ENCODE measurements at regions not wholly inside any gene's neighbourhood (a gene's known extent, or its start where the extent isn't known, plus 50 kb on each side); places are given as distances from the start of the nearest gene placed in this dataset.
"Not testable (repeated sequence)": the region's sequence is repeated elsewhere in the genome, so short reads cannot be mapped to it uniquely, and the experiment has no call there.

DNA sequence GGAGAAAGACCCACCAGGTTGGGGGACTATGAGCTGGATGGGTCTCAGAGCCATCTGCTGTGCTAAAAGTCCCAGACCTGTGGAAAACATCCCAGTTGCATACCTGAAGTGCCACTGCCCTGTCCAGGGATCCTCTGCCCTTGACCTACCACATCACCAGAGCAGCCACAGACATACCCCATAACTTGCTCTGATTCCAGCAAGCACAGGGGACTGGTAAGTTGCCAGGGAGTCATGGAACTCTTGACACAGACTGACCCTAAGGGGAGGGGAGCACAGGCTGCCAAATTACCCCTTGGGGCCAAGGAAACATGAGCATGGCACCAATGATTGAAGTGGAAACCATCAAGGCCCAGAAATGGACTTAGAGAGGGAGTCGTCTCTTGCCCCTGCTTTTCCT is 1335.1 kb upstream of the ALCAM start:
- Histone ChIP-seq H3K27me3 (no peaks in the 10 kb centered on the region), H3K4me1 (no peaks in the 10 kb centered on the region), H3K9me3 (peaks cover 0 to 13% (median 0%) of the 10 kb centered on the region in 3 donors), H3K27ac (no peak overlapping the region), H3K4me3 (no peak overlapping the region), H3K36me3 (no peaks in the 10 kb centered on the region)
- intact Hi-C loops (cut with DNase I), result no loop called here
- no peak for DNase-seq
- TF ChIP-seq POLR2A (IDR thresholded peaks at IDR 0.05), result no peak
- TF ChIP-seq, protein P1, sequence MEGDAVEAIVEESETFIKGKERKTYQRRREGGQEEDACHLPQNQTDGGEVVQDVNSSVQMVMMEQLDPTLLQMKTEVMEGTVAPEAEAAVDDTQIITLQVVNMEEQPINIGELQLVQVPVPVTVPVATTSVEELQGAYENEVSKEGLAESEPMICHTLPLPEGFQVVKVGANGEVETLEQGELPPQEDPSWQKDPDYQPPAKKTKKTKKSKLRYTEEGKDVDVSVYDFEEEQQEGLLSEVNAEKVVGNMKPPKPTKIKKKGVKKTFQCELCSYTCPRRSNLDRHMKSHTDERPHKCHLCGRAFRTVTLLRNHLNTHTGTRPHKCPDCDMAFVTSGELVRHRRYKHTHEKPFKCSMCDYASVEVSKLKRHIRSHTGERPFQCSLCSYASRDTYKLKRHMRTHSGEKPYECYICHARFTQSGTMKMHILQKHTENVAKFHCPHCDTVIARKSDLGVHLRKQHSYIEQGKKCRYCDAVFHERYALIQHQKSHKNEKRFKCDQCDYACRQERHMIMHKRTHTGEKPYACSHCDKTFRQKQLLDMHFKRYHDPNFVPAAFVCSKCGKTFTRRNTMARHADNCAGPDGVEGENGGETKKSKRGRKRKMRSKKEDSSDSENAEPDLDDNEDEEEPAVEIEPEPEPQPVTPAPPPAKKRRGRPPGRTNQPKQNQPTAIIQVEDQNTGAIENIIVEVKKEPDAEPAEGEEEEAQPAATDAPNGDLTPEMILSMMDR (IDR thresholded peaks at IDR 0.05), result no peak
- WGBS, 2 donors, result 88% methylated on average over 1 of the region's 1 CpG; no CpG with 5 or more reads in 1 of the 2 donors

GRCh38 chr3:104032283-104032682 is 1334.4 kb upstream of the ALCAM start:
- H3K27ac ChIP-seq, result no peak overlapping the region

DNA sequence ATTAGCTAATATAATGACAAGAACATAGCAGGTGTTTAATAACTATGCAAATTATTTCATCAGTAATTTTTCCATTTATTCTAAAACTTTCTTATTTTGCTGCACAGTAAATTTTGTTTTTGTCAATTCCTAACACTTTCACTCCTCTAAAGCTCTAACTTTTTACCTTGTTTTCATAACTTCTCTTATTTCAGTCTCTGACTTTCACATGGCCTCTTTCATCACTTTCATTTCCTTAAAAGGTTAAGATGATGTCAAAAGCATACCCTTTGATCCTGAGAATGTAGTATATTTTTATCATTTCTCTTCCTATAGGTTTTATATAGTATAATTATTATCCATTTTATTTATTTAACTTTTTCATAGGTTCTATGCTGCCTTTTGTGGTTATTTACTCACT is 1325.8 kb upstream of the ALCAM start:
- no peaks in the 10 kb centered on the region for H3K27me3 ChIP-seq
- TF ChIP-seq, protein P1 (IDR thresholded peaks at IDR 0.05), result no peak
- no peak for TF ChIP-seq POLR2A (IDR thresholded peaks at IDR 0.05)
- no peak for DNase-seq
- no peaks in the 10 kb centered on the region for H3K36me3 ChIP-seq
- intact Hi-C loops (cut with DNase I), result no loop called here
- no peak overlapping the region for H3K27ac ChIP-seq
- no peaks in the 10 kb centered on the region for H3K4me1 ChIP-seq
- no peak overlapping the region for H3K4me3 ChIP-seq
- H3K9me3 ChIP-seq, result no peaks in the 10 kb centered on the region

More at GRCh38 chr3:104032283-104032682, 1334.4 kb upstream of the ALCAM start:
- Histone ChIP-seq H3K27me3 (no peaks in the 10 kb centered on the region), H3K9me3 (peaks cover 0 to 13% (median 0%) of the 10 kb centered on the region in 3 donors), H3K4me1 (no peaks in the 10 kb centered on the region), H3K36me3 (no peaks in the 10 kb centered on the region), H3K4me3 (no peak overlapping the region)
- no peak for DNase-seq
- no peak for TF ChIP-seq POLR2A (IDR thresholded peaks at IDR 0.05)
- TF ChIP-seq, protein P1 (IDR thresholded peaks at IDR 0.05), result no peak
- intact Hi-C loops (cut with DNase I), result no loop called here

GRCh38 chr3:104043001-104043543 is 1323.6 kb upstream of the ALCAM start:
- H3K27me3 ChIP-seq, H3K4me3 ChIP-seq: not testable (repeated sequence)

GRCh38 chr3:104044002-104044401 is 1322.7 kb upstream of the ALCAM start:
- Histone ChIP-seq H3K36me3 (no peaks in the 10 kb centered on the region), H3K4me1 (no peaks in the 10 kb centered on the region), H3K4me3 (no peak overlapping the region), H3K27me3 (no peaks in the 10 kb centered on the region), H3K9me3 (no peaks in the 10 kb centered on the region), H3K27ac (no peak overlapping the region)
- intact Hi-C loops (cut with DNase I), result no loop called here
- TF ChIP-seq POLR2A (IDR thresholded peaks at IDR 0.05), result no peak
- TF ChIP-seq, protein P1 (IDR thresholded peaks at IDR 0.05), result no peak
- DNase-seq, result no peak
- 76 to 81% methylated on average over 1 of the region's 1 CpG for WGBS, 2 donors

More at GRCh38 chr3:104043001-104043543, 1323.6 kb upstream of the ALCAM start:
- H3K4me1 ChIP-seq; H3K9me3 ChIP-seq; H3K27ac ChIP-seq; DNase-seq; intact Hi-C loops (cut with DNase I); H3K36me3 ChIP-seq: not testable (repeated sequence)
- WGBS, 2 donors, result 64 to 74% methylated on average over 5 of the region's 5 CpGs

GRCh38 chr3:104066658-104067057 is 1300.1 kb upstream of the ALCAM start:
- no peak for DNase-seq
- H3K27ac ChIP-seq, result no peak overlapping the region
- TF ChIP-seq, protein P1 (IDR thresholded peaks at IDR 0.05), result no peak
- TF ChIP-seq POLR2A (IDR thresholded peaks at IDR 0.05), result no peak
- H3K4me3 ChIP-seq, result no peak overlapping the region
- intact Hi-C loops (cut with DNase I), result no loop called here
- no peaks in the 10 kb centered on the region for H3K36me3 ChIP-seq
- no peaks in the 10 kb centered on the region for H3K4me1 ChIP-seq
- no peaks in the 10 kb centered on the region for H3K9me3 ChIP-seq
- H3K27me3 ChIP-seq, result no peaks in the 10 kb centered on the region
- 59 to 60% methylated on average over 2 of the region's 2 CpGs for WGBS, 2 donors
